ELR (cell line): ENCODE measurements at regions not wholly inside any gene's neighbourhood (a gene's known extent, or its start where the extent isn't known, plus 50 kb on each side); places are given as distances from the start of the nearest gene placed in this dataset.

Source experiments
- DNase-seq: peaks from one replicate; pipeline ENCODE4 v3.0.0-alpha.2; 2015; ENCODE audit warnings: low read depth

DNA sequence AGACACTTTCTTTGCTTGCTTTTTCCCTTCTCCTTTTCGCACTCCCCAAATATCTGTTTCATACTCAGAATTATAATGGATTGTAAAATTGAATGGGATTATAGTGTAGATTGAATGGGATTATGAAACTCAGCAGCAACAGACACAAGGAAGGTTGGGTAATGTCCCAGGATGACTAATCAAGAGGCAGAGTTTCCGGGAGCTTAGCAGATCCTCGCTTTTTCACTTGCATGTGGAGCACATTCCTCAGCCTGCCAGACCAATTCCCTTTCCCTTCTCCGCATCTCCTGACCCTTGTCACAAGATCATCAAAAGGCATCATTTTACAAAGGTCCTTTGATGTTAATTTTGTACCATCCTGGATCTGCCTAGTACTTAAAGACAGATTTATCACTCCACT lies 55.1 kb upstream of the SLC1A1 start:
- peak; percentile 44 for DNase-seq

DNA sequence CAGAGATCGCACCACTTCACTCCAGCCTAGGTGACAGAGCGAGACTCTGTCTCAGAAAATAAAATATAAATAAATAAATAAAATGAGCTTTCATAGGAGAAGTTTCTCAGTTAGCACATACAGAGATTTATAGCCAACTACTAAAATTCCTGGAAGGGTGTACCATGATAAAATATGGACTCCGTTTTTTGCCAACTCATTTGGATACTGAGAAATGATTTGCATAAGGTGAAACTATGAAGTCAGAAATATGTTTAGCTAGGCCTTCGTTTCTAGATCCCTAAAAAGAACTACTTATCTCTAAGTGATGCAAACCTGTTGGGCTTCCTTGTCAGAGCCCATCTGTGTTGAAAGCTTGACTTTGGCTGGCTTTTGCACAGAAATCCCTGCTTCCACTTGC lies 56.9 kb upstream of the SLC1A1 start:
- DNase-seq: no peak

DNA sequence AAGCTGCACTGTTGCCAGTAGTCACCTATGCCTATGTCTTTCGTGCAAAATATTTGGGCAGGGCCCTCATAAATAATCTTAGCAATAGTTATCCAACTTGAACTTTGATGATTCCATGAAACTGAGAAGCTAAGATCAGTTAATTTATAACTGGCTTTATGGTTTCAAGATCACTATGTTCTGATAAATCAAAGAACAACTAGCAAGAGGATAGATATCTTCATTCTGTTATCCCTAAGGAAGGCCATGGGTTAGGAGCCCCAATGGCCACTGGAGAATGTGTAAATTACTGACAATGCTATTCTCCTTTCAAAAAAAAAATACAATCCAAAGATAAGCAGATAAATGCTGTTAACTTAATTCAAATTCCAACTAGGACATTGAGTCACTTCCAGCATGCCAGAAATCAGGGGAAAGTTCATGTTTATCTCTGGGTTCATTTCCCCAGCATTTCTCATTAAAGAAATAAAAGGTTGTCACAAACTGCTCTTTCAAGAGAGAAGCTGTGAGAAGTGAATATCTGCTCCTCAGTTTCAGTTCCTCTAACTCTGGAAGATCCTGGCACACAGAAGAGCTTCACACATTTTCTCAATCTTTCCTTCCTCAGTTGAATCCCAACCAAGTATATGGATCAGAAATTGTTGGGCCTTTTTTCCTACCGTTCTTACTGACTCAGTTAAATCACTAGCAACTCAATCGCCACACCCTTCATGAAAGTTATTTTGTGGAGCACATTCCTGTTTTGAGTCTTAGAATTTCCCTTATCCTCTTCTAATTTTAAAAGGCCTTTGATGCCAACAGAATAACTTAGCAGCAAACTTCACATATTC lies 59.6 kb upstream of the SLC1A1 start:
- no peak for DNase-seq

DNA sequence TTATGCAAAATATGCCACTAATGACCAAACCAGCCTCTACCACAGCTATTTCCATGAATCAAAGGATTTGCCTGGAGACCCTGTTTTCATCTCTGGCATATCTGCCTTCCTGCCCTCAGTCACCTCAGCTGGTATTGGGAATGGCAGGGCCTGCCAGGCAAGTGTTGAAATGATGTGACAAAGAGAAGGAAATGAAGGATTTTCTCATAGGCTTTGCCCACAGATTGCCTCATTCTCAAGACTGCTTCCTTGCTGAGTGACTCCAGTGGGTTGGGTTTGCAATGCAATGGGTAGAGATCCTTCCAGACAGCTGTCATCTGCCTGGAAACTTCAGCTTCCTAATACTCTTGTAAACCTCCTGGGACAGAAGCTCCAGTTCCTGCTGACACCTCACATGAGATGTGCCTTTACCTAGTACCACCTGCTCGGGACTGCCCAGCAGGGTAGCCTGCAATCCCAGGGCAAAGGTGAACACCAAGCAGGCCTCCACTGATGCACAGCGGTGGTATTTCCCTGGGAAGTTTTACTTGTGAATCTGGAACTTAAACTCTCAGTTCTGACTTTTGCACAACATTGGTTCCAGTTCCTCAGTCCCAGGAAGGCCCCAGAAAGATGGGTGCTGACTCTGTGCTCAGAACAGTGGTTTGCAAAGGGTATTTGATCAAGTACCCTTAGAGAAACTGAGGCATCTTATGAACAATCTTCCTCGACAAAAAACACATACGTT lies 64.8 kb upstream of the SLC1A1 start:
- DNase-seq: no peak

DNA sequence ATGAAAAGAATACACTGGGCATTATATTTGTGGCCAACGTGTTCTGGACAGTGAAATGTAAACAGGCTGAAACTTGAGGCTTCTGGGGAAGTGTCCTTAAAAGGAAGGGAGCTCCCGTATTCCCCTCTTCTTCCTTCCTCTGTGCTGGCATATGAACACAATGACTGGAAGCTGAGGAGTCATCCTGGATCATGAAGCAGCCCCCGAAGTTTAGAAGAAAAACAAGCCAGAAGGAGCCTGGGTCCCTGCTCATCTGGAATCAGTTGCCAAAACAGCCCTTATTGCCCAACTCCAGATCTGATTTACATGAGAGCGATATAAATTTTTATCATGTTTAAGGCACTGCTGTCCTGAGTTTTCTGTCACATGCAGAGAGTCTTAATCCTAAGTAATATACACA lies 65.4 kb upstream of the SLC1A1 start:
- no peak for DNase-seq

DNA sequence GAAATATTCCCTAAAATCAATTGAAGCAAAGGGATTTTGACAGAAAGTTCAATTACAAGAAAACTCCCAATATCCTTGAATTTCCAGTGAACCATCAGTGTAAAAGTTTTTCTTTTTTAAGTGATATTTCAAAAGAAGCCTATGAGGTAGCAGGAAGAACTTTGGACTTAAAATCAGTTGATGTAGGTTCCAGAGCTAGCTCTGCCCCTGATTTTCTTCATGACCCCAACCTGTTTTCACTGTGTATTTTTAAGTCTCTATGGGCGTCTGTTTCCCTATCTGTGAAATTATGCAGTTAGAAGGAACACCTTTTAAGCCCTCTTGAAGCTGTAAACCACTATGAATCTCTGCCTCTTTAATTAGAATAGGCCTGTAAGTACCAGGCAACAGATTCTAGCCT lies 66.2 kb upstream of the SLC1A1 start:
- no peak for DNase-seq

DNA sequence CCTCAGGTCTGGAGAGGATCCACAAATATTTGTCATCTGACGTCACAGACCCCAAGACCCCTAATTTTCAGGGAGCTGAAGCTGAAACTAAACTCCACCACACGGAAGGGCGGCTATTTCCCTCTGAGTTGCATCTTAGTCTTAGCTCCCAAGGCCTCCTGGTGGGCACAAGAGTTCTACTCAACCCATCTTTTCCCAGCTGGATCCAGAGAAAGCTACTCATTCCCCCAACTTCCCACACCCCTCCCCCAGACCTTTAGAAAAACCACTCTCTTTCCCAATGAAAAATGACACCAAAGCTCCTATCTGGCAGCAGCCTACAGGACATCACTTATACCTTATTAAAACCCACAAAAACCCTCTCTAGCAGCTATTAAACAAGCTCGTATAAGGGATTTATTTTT lies 67.1 kb upstream of the SLC1A1 start:
- no peak for DNase-seq

DNA sequence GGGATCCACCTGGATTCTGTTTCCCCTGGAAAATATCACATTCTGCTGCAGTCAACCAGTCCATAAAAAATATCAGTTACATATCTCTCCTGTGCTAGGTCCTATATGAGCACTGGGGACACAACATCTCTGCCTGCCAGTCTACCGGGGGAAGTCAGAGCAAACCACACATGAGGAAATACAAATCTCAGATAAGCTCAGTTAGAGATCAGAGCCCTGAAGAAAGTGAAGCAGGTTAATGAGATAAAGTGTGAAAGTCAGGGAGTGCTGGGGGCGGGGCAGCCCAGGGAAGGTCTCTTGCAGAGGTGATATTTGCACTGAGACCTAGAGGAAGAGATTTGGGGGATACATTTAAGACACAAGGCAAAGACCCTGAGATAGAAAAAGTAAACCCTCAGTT lies 67.8 kb upstream of the SLC1A1 start:
- DNase-seq: no peak

DNA sequence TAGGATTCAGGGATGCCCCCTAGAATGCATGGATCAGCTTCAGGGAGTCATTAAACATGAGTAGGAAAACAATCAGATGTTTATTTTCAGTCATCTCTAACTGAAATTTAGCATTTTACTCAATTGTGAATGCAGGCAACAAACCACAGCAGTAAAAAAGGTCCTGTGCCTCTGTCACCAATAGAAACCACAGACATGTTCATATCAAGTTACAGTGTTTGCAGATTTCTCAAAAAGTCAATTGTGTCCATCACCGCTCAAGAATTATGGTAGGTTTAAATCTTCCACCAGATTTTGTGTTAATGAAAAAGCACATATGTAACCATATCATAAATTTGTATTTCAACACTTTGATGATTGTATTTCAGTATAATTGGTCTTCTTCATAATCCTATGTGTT lies 68.4 kb upstream of the SLC1A1 start:
- no peak for DNase-seq

DNA sequence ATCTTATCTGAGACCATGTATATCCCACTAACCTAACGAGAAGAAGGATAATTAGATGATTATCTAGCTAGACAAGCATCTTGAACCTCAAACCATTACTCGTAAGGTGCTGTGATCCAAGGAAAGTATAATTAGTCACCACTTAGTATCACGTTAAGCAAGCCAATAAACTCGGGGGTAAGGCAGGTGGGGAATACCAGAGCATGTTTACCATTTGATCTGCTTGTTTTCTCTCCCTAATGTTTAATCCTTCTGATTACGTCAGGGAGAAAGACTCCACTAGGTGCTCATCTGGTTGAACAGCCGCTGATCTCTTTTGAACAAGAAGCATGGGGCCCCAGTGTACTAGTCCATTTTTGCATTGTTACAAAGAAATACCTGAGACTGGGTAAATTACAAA lies 69.9 kb upstream of the SLC1A1 start:
- no peak for DNase-seq

DNA sequence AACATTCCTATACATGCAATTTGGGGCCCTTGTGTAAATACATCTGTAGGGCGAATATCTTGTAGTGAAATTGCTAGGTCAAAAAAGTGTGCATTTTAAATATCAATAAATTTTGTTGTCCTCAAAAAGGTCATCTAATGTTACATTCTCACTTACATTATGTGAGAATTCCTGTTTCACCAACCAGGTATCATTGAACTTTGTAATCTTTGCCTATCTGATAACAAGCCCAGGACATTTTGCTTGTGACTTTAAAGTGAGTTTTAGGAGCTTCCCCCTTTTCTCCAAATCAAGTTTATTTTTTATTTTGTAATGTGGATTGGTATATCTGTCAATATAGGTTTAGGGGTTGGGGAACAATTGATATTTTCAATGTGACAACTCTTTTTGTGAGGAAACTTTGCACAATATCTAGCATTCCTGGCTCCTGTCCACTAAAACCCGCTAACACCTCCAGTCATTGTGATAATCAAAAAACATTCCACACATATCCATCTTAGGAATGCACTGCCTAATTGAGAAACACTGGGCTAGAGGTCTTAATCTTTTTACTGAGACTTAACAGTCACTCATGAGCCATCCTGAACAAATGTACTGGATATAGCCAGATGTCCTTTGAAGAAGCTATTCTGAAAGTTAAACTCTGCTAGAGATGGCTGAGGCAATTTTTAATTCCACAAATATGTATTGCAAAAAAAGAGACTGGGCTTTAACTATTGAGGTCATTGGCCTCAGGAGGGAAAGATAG lies 72.5 kb upstream of the SLC1A1 start:
- no peak for DNase-seq

DNA sequence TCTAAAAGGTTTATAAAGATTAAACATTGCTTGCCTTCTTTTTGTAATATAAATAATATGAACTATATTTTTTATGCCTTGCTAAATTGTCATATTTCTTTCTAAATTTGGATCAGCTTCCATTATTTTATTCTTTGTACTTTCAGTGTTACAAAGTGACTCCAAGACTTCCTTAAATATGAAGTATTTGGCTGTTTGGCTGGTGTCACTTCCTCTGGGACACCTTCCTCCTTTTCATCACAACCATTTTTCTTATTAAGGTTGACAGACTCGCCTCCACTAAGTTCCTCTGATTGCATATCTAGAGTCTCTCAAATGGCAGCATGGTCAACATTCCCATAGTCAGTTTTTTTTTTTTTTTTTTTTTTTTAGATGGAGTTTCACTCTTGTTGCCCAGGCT lies 73.8 kb upstream of the SLC1A1 start:
- DNase-seq: no peak

DNA sequence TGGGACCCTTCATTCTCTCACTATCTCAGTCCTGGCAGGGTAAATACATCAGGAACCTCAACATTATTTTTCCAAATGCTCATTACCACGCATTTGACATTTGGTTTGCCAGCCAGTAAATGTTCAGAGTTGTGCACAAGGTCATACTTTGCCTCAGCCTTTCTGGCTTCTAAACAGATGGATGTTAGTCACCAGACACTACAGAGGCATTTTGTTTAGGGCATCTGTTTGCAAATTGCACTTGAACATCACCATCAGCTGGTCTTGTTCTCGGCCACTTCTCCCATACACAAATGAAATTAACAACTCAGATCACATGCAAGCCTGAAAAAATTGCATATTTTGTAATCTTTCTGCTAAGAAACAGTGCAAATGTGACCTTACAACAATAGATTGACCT lies 75.0 kb upstream of the SLC1A1 start:
- DNase-seq: no peak

DNA sequence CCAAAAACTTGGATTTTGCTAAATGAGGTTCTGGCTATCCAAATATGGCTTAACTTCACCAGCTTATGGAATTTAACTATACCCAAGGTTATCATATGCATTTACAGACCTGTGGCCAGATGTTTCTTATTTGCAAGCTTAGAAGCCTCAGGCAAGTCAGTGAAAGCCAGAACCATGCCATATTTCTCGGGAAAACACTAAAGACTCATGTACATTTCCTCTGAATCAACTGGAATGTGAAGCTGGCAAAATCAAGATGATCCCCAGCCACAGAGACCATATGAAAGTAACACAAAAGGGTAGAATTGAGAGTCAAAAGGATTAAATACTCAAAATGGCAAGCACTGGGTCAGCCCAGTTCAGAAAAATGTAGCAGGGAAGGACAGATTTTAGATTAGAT lies 76.4 kb upstream of the SLC1A1 start:
- no peak for DNase-seq

DNA sequence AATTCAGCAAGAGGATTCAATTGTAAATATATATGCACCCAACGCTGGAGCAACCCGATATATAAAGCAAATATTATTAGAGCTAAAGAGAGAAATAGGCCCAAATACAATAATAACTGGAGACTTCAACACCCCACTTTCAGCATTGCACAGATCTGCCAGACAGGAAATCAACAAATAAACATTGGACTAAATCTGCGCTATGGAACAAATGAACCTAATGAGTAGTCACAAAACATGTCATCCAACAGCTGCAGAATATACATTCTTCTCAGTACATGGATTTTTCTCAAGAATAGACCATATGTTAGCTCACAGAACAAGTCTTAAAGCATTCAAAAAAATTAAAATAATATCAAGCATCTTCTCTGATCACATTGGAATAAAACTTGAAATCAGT lies 86.1 kb upstream of the SLC1A1 start:
- no peak for DNase-seq

DNA sequence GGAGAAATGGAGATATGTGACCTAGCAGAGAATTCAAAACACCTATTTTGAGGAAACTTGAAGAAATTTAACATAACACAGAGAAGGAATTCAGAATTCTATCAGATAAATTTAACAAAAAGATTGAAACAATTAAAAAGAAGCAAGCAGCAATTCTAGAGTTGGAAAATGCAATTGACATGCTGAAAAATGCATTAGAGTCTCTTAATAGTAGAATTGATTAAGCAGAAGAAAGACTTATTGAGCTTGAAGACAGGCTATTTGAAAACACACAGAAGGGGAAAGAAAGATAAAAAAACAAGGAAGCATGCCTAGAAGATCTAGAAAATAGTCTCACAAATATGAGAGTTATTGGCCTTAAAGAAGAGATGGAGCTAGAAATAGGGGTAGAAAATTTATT lies 87.8 kb upstream of the SLC1A1 start:
- DNase-seq: no peak

DNA sequence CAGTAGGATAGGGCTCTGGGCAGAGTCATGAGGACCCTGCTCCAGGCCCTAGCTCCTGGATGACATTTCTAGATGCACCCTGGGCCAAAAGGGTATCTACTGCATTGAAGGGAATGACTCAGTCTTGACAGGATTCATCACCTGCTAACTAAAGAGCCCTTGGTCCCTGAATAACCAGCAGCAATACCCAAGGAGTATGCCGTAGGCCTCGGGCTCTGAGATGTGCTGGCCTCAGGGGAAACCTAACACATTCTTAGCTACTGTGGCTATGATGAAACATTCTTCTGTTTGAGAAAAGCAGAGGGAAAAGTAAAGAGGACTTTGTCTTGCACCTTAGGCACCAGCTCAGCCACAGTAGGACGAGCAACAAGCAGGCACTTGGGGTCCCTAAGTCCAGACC lies 89.5 kb upstream of the SLC1A1 start:
- DNase-seq: no peak

DNA sequence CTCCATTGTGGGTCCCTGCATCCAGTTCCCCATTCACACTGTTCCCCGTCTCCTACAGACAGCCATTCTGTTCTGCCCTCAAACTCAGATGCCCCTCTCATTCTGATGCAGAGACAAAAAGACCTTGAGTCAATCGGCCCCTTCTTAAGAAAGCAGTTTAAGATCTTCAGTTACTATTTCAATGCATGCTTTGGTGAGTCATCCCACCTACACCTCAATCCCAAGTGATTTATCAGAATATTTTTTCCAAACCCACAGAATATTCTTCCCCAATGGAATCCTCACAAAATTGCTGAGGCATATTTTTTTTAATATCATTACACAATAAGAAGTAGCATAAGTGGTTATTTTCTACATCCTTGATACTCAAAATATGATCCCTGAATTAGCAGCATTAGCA lies 92.4 kb upstream of the SLC1A1 start:
- peak; percentile 28 for DNase-seq

DNA sequence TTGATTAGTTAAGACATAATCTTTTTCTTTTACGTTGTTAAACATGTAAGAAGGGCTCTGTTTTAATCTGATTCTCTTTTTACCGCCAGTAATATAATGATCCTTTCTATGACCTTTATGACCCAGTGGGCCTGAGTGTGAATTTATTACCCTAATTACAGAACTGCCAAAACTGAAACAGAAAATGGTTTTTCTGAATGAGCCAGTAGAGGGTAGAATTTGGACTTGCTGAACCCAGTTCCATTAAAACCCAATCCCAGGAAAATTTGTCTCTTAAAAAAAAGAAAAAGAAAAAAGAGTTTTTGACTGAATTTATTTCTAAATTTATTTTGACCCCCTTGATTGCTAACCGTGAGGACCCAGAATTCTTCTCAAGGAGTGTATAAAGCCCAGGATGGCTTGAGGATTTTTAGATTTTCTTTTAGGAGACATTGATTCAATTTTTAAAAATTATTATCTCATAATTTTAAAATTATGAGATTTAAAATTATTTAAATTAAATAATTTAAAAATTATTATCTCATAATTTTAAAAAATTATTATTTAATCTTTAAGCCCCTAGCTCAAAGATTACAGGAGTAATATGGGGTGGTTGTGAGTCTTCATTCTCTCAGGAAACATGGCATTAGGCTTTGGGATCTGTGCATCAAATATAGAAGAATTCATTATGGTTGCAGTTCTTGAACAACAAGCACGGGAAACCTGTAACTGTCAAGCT lies 94.1 kb upstream of the GLIS3 start:
- DNase-seq: no peak

DNA sequence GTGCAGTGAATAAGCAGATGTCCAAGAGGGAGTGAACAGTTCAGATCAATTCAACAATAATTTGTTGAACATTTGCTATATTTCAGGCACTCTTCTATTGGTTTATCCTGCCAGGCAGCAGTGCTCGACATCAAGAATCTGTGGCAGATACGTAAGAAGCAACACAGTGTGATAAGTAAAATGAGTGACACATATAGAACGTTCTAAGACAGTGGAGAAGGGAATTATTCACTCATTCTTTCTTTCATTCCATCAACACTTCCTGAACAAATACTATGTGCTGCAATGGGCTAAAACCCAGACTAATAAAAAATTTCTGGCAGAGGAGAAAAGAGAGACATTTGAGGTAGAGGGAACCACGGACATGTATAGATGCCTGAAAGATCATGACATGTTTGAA lies 89.9 kb upstream of the GLIS3 start:
- DNase-seq: no peak

DNA sequence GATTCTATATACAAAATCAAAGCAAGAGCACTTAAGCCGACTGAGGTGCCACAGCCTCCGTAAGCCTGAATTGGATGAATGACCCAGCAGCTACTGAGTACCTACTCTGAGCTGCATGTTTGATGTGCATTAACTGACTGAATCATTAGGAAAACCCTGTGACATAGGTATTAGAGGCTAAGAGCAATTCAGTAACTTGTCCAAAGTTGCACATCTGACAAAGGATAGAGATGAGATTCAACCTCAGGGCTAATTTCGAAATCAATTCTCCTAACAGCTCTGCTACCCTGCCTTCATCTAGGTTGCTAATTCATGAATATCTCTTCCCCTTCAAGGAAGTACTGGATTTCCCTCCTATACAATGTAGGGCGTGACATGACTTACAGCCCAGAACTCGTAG lies 89.1 kb upstream of the GLIS3 start:
- no peak for DNase-seq

DNA sequence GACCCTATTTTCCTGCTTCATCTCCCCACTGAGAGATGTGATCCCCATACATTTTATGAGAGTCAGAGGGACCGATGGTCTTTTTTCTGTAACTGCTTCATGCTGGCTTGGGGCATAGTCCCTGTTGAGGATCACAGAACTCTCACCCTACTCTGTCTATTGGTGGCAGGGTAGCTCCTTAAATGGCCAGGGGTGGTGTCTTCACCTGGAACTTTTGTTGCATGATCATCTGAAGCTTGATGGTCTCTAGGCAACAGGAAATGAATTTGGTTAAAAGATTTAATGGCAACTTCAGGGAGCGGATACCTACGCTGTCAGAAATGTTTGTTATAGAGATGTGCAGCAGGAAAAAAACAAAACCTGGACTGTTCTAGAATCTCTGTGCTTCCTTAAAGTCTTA lies 87.0 kb upstream of the GLIS3 start:
- DNase-seq: no peak
